H1 (cell line): ENCODE measurements at regions not wholly inside any gene's neighbourhood (a gene's known extent, or its start where the extent isn't known, plus 50 kb on each side); places are given as distances from the start of the nearest gene placed in this dataset.

Source experiments
- JUN ChIP-seq: IDR thresholded peaks from 2 replicates; pipeline ENCODE4 v1.6.1; 2011; ENCODE audit warnings: low read depth, mild to moderate bottlenecking, improper control_type of control experiment, low read length
- NANOG ChIP-seq: IDR thresholded peaks from 2 replicates; pipeline ENCODE4 v1.6.1; 2011; ENCODE audit warnings: low read length, low read depth, mild to moderate bottlenecking, inconsistent platforms; ENCODE audit not compliant: insufficient read depth, poor library complexity, severe bottlenecking
- RBBP5 ChIP-seq: IDR thresholded peaks from 2 replicates; pipeline ENCODE4 v1.7.1; 2012; ENCODE audit warnings: low read depth, mild to moderate bottlenecking, inconsistent platforms, low read length, moderate library complexity, borderline replicate concordance
- RNF2 ChIP-seq: fragments of 200-900, 300-1000 bp; sonication (generic); IDR thresholded peaks from 2 replicates; pipeline ENCODE4 v1.7.1; 2016; ENCODE audit warnings: borderline replicate concordance, low read depth, mild to moderate bottlenecking, antibody characterized with exemption, low read length; ENCODE audit not compliant: poor library complexity, severe bottlenecking; ENCODE audit errors: missing control alignments
- SIN3A ChIP-seq, 2 experiments: IDR thresholded peaks in 1 of 2; conservative IDR thresholded peaks in 1 of 2; 2 replicates each; pipeline ENCODE4 v1.6.1; 2011 to 2012; ENCODE audit warnings: low read length in 2 of 2, improper control_type of control experiment in 1 of 2, low read depth in 1 of 2, mild to moderate bottlenecking in 1 of 2
- TAF7 ChIP-seq: optimal IDR thresholded peaks from 2 replicates; pipeline ENCODE3; 2011; ENCODE audit warnings: low read depth, mild to moderate bottlenecking, inconsistent platforms, low read length, moderate library complexity, borderline replicate concordance
- TF ChIP-seq, protein P1 (sequence below): IDR thresholded peaks from 2 replicates; pipeline ENCODE4 v1.6.1; 2012; ENCODE audit warnings: inconsistent platforms

DNA sequence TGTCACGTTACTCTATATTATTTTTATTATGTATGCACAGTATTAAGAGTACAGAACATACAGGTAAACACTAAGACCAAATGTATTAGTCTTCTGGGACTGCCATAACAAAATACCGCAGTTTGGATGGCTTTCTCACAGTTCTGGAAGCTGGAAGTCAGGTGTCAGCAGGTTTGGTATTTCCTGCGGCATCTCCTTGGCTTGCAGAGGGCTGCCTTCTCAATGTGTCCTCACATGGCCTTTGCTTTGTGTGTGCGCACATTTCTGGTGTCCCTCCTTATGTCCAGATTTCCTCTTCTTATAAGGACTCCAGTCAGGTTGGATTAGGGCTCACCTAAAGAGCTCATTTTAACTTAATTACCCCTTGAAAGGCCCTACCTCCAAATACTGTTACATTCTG, 53.8 kb upstream of the CPOX start (continued):
- no peak for TF ChIP-seq NANOG
- no peak for TF ChIP-seq JUN
- TF ChIP-seq SIN3A (conservative IDR thresholded peaks at IDR 0.05 in 1 of 2, IDR thresholded peaks at IDR 0.05 in 1 of 2; ENCODE audit: low read depth in 1 of 2, low read length in 2 of 2), result no peak
- TF ChIP-seq, protein P1, sequence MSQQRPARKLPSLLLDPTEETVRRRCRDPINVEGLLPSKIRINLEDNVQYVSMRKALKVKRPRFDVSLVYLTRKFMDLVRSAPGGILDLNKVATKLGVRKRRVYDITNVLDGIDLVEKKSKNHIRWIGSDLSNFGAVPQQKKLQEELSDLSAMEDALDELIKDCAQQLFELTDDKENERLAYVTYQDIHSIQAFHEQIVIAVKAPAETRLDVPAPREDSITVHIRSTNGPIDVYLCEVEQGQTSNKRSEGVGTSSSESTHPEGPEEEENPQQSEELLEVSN, result no peak
- no peak for TF ChIP-seq RBBP5
- TF ChIP-seq TAF7, result no peak
- TF ChIP-seq RNF2, result no peak
